Central memory CD8-positive, alpha-beta T cell (primary cell): ENCODE measurements at regions not wholly inside any gene's neighbourhood (a gene's known extent, or its start where the extent isn't known, plus 50 kb on each side); places are given as distances from the start of the nearest gene placed in this dataset.
A peak's percentile ranks its signal among the peaks of the same experiment; 100 is the strongest.
"Not testable (repeated sequence)": the region's sequence is repeated elsewhere in the genome, so short reads cannot be mapped to it uniquely, and the experiment has no call there.

ENCODE experiments used
- ATAC-seq: fragments of 150-1000 bp; cut with Tn5 transposase; replicated peaks from 2 replicates; pipeline ENCODE4 v1.10.0; 2022; ENCODE audit warnings: mild to moderate bottlenecking, moderate FRiP score, moderate number of reproducible peaks; ENCODE audit not compliant: poor library complexity, severe bottlenecking; ENCODE audit errors: extremely low read depth
- DNase-seq, 2 donors: peaks; one replicate each; pipeline ENCODE4 v3.0.0; 2021; ENCODE audit warnings: low spot score in 2 of 2
- H3K27ac Mint-ChIP-seq: one replicate; pipeline ENCODE4 v1.8.0; 2022; ENCODE audit warnings: low read depth, mild to moderate bottlenecking, moderate library complexity, mixed read lengths
- H3K27me3 Mint-ChIP-seq: one replicate; pipeline ENCODE4 v1.8.0; 2022; ENCODE audit warnings: mixed read lengths
- H3K36me3 Mint-ChIP-seq: one replicate; pipeline ENCODE4 v1.8.0; 2022; ENCODE audit warnings: mild to moderate bottlenecking, moderate library complexity, mixed read lengths; ENCODE audit not compliant: insufficient read depth
- H3K4me1 Mint-ChIP-seq: one replicate; pipeline ENCODE4 v1.8.0; 2022; ENCODE audit warnings: mixed read lengths
- H3K4me3 Mint-ChIP-seq: one replicate; pipeline ENCODE4 v1.8.0; 2022; ENCODE audit warnings: mild to moderate bottlenecking, moderate library complexity, mixed read lengths
- H3K9me3 Mint-ChIP-seq: one replicate; pipeline ENCODE4 v1.8.0; 2022; ENCODE audit warnings: mixed read lengths

GRCh38 chr6:163760860-163761259 lies 346.3 kb downstream of the QKI start:
- no peak for ATAC-seq
- Mint-ChIP-seq H3K4me3 (no peak overlapping the region), H3K36me3 (no peaks in the 10 kb centered on the region), H3K9me3 (peaks cover 4% of the 10 kb centered on the region), H3K27ac (no peak overlapping the region), H3K4me1 (no peaks in the 10 kb centered on the region), H3K27me3 (peaks cover 47% of the 10 kb centered on the region)
- DNase-seq = no peak

- no peaks in the 10 kb centered on the region for H3K4me1 Mint-ChIP-seq
- ATAC-seq = no peak
- no peak overlapping the region for H3K4me3 Mint-ChIP-seq
- H3K27me3 Mint-ChIP-seq = peaks cover 41% of the 10 kb centered on the region
- DNase-seq = no peak
- peaks cover 9% of the 10 kb centered on the region for H3K9me3 Mint-ChIP-seq
- H3K27ac Mint-ChIP-seq = no peak overlapping the region
- H3K36me3 Mint-ChIP-seq = no peaks in the 10 kb centered on the region
Measured at GRCh38 chr6:163759542-163759941, 345.0 kb downstream of the QKI start.

- Mint-ChIP-seq H3K4me3 (no peak overlapping the region), H3K27me3 (peaks cover 24% of the 10 kb centered on the region), H3K9me3 (peaks cover 10% of the 10 kb centered on the region), H3K36me3 (no peaks in the 10 kb centered on the region), H3K27ac (no peak overlapping the region), H3K4me1 (no peaks in the 10 kb centered on the region)
- ATAC-seq = no peak
- no peak for DNase-seq
Measured at GRCh38 chr6:163757520-163757919, 343.0 kb downstream of the QKI start.

GRCh38 chr6:163756079-163756478 lies 341.6 kb downstream of the QKI start:
- ATAC-seq (peak; percentile 34), DNase-seq (no peak)
- H3K27me3 Mint-ChIP-seq = peaks cover 24% of the 10 kb centered on the region
- H3K27ac Mint-ChIP-seq = no peak overlapping the region
- no peaks in the 10 kb centered on the region for H3K36me3 Mint-ChIP-seq
- peaks cover 15% of the 10 kb centered on the region for H3K9me3 Mint-ChIP-seq
- H3K4me1 Mint-ChIP-seq = peaks cover 5% of the 10 kb centered on the region
- no peak overlapping the region for H3K4me3 Mint-ChIP-seq

- Mint-ChIP-seq H3K27me3 (peaks cover 13% of the 10 kb centered on the region), H3K4me1 (peaks cover 16% of the 10 kb centered on the region), H3K4me3 (no peak overlapping the region), H3K27ac (no peak overlapping the region), H3K36me3 (no peaks in the 10 kb centered on the region), H3K9me3 (peaks cover 15% of the 10 kb centered on the region)
- ATAC-seq (no peak), DNase-seq (no peak)
Measured at GRCh38 chr6:163754866-163755265, 340.3 kb downstream of the QKI start.

- peaks cover 8% of the 10 kb centered on the region for H3K27me3 Mint-ChIP-seq
- no peak overlapping the region for H3K4me3 Mint-ChIP-seq
- peaks cover 15% of the 10 kb centered on the region for H3K9me3 Mint-ChIP-seq
- ATAC-seq = no peak
- no peak overlapping the region for H3K27ac Mint-ChIP-seq
- no peak for DNase-seq
- no peaks in the 10 kb centered on the region for H3K36me3 Mint-ChIP-seq
- peaks cover 25% of the 10 kb centered on the region for H3K4me1 Mint-ChIP-seq
Measured at GRCh38 chr6:163753430-163753829, 338.9 kb downstream of the QKI start.

GRCh38 chr6:163752446-163752845 lies 337.9 kb downstream of the QKI start:
- no peaks in the 10 kb centered on the region for H3K36me3 Mint-ChIP-seq
- peaks cover 25% of the 10 kb centered on the region for H3K4me1 Mint-ChIP-seq
- H3K27me3 Mint-ChIP-seq = no peaks in the 10 kb centered on the region
- no peak overlapping the region for H3K4me3 Mint-ChIP-seq
- no peak for DNase-seq
- ATAC-seq = no peak
- no peak overlapping the region for H3K27ac Mint-ChIP-seq
- peaks cover 12% of the 10 kb centered on the region for H3K9me3 Mint-ChIP-seq

GRCh38 chr6:163751032-163751525 lies 336.6 kb downstream of the QKI start:
- H3K27me3 Mint-ChIP-seq = peaks cover 11% of the 10 kb centered on the region
- DNase-seq (no peak), ATAC-seq (peak; percentile 54)
- peaks cover 25% of the 10 kb centered on the region for H3K4me1 Mint-ChIP-seq
- H3K36me3 Mint-ChIP-seq = no peaks in the 10 kb centered on the region
- peaks cover 11% of the 10 kb centered on the region for H3K9me3 Mint-ChIP-seq
- H3K27ac Mint-ChIP-seq = peak overlapping the region; percentile 76
- peak overlapping the region; percentile 37 for H3K4me3 Mint-ChIP-seq

GRCh38 chr6:163750431-163751031 lies 336.0 kb downstream of the QKI start:
- no peaks in the 10 kb centered on the region for H3K36me3 Mint-ChIP-seq
- H3K4me3 Mint-ChIP-seq = peak overlapping the region; percentile 37
- peaks cover 25% of the 10 kb centered on the region for H3K4me1 Mint-ChIP-seq
- peak overlapping the region; percentile 76 for H3K27ac Mint-ChIP-seq
- H3K9me3 Mint-ChIP-seq = peaks cover 11% of the 10 kb centered on the region
- ATAC-seq (peak; percentile 48), DNase-seq (no peak)
- peaks cover 16% of the 10 kb centered on the region for H3K27me3 Mint-ChIP-seq

- Mint-ChIP-seq H3K9me3 (peaks cover 6% of the 10 kb centered on the region), H3K4me1 (peaks cover 25% of the 10 kb centered on the region), H3K27me3 (peaks cover 22% of the 10 kb centered on the region), H3K36me3 (no peaks in the 10 kb centered on the region), H3K4me3 (no peak overlapping the region), H3K27ac (no peak overlapping the region)
- ATAC-seq = no peak
- no peak for DNase-seq
Measured at GRCh38 chr6:163748886-163749285, 334.4 kb downstream of the QKI start.

GRCh38 chr6:163748036-163748435 lies 333.5 kb downstream of the QKI start:
- ATAC-seq (no peak), DNase-seq (no peak)
- H3K27ac Mint-ChIP-seq = no peak overlapping the region
- peaks cover 22% of the 10 kb centered on the region for H3K27me3 Mint-ChIP-seq
- no peaks in the 10 kb centered on the region for H3K36me3 Mint-ChIP-seq
- no peak overlapping the region for H3K4me3 Mint-ChIP-seq
- H3K9me3 Mint-ChIP-seq = peaks cover 6% of the 10 kb centered on the region
- peaks cover 25% of the 10 kb centered on the region for H3K4me1 Mint-ChIP-seq

- H3K36me3 Mint-ChIP-seq, H3K4me3 Mint-ChIP-seq, ATAC-seq, H3K27ac Mint-ChIP-seq, H3K9me3 Mint-ChIP-seq, DNase-seq: not testable (repeated sequence)
- Mint-ChIP-seq H3K4me1 (peaks cover 21% of the 10 kb centered on the region), H3K27me3 (peaks cover 30% of the 10 kb centered on the region)
Measured at GRCh38 chr6:163747058-163747457, 332.5 kb downstream of the QKI start.

GRCh38 chr6:163745536-163746400 lies 331.2 kb downstream of the QKI start:
- H3K9me3 Mint-ChIP-seq = no peaks in the 10 kb centered on the region
- no peak overlapping the region for H3K4me3 Mint-ChIP-seq
- DNase-seq (no peak), ATAC-seq (no peak)
- H3K36me3 Mint-ChIP-seq = no peaks in the 10 kb centered on the region
- peaks cover 17% of the 10 kb centered on the region for H3K4me1 Mint-ChIP-seq
- H3K27me3 Mint-ChIP-seq = peaks cover 31% of the 10 kb centered on the region
- H3K27ac Mint-ChIP-seq = no peak overlapping the region
